ENCODE measurements at regions not wholly inside any gene's neighbourhood (a gene's known extent, or its start where the extent isn't known, plus 50 kb on each side); places are given as distances from the start of the nearest gene placed in this dataset.

GRCh38 chr14:41549821-41550607 is 56.7 kb upstream of the LRFN5 start:
- ATAC-seq (no peak), DNase-seq (no peak), FAIRE-seq (no peak)
- Histone ChIP-seq H3K36me3 (no peaks in the 10 kb centered on the region), H3K4me1 (no peaks in the 10 kb centered on the region), H3K4me3 (no peak overlapping the region), H3K9me3 (no peaks in the 10 kb centered on the region), H3K27ac (no peak overlapping the region), H3K27me3 (no peaks in the 10 kb centered on the region)
- 55 to 64% methylated on average over 2 of the region's 2 CpGs for WGBS, 2 donors
- TF ChIP-seq CTCF (IDR thresholded peaks at IDR 0.05), result no peak
- intact Hi-C loops (cut with DNase I), result no loop called here

GRCh38 chr14:41549282-41549681 is 57.4 kb upstream of the LRFN5 start:
- Histone ChIP-seq H3K27me3 (no peaks in the 10 kb centered on the region), H3K36me3 (no peaks in the 10 kb centered on the region), H3K4me3 (no peak overlapping the region), H3K27ac (no peak overlapping the region), H3K9me3 (no peaks in the 10 kb centered on the region), H3K4me1 (no peaks in the 10 kb centered on the region)
- FAIRE-seq, result no peak
- WGBS, 2 donors, result 74 to 90% methylated on average over 2 of the region's 2 CpGs
- no peak for DNase-seq
- intact Hi-C loops (cut with DNase I), result no loop called here
- no peak for TF ChIP-seq CTCF (IDR thresholded peaks at IDR 0.05)
- no peak for ATAC-seq

GRCh38 chr14:41548666-41549065 is 58.0 kb upstream of the LRFN5 start:
- no peaks in the 10 kb centered on the region for H3K4me1 ChIP-seq
- H3K27ac ChIP-seq, result no peak overlapping the region
- DNase-seq (no peak), ATAC-seq (no peak), FAIRE-seq (no peak)
- WGBS, 2 donors, result 40 to 65% methylated on average over 2 of the region's 2 CpGs
- H3K9me3 ChIP-seq, result no peaks in the 10 kb centered on the region
- H3K36me3 ChIP-seq, result no peaks in the 10 kb centered on the region
- no peaks in the 10 kb centered on the region for H3K27me3 ChIP-seq
- intact Hi-C loops (cut with DNase I), result no loop called here
- no peak for TF ChIP-seq CTCF (IDR thresholded peaks at IDR 0.05)
- H3K4me3 ChIP-seq, result no peak overlapping the region

GRCh38 chr14:41541333-41541732 is 65.3 kb upstream of the LRFN5 start:
- no peak for DNase-seq
- Histone ChIP-seq H3K4me1 (no peaks in the 10 kb centered on the region), H3K27me3 (no peaks in the 10 kb centered on the region), H3K4me3 (no peak overlapping the region), H3K27ac (no peak overlapping the region), H3K9me3 (no peaks in the 10 kb centered on the region), H3K36me3 (no peaks in the 10 kb centered on the region)
- ATAC-seq, result no peak
- no peak for TF ChIP-seq CTCF (IDR thresholded peaks at IDR 0.05)
- no peak for FAIRE-seq
- intact Hi-C loops (cut with DNase I), result no loop called here
- WGBS, 2 donors, result 68 to 83% methylated on average over 3 of the region's 3 CpGs

- intact Hi-C loops (cut with DNase I), result no loop called here
- Histone ChIP-seq H3K27ac (no peak overlapping the region), H3K4me1 (no peaks in the 10 kb centered on the region), H3K27me3 (no peaks in the 10 kb centered on the region), H3K4me3 (no peak overlapping the region), H3K9me3 (peaks cover 0 to 5% (median 0%) of the 10 kb centered on the region in 4 donors), H3K36me3 (no peaks in the 10 kb centered on the region)
- FAIRE-seq, result no peak
- no peak for TF ChIP-seq CTCF (IDR thresholded peaks at IDR 0.05)
- DNase-seq, result no peak
- 54 to 72% methylated on average over 2 of the region's 2 CpGs for WGBS, 2 donors
- ATAC-seq, result no peak
Measured at GRCh38 chr14:41532255-41532654, 74.4 kb upstream of the LRFN5 start.

Measured in pancreas (tissue), 10 donors.